B cell (primary cell): ENCODE measurements at regions not wholly inside any gene's neighbourhood (a gene's known extent, or its start where the extent isn't known, plus 50 kb on each side); places are given as distances from the start of the nearest gene placed in this dataset.

Source experiments
- ATAC-seq: fragments of 200-7000 bp; cut with Tn5 transposase; one replicate; pipeline ENCODE4 v1.10.0; 2021; ENCODE audit warnings: low read depth, mild to moderate bottlenecking, moderate number of reproducible peaks, moderate library complexity
- CTCF ChIA-PET: fragments of 350-600 bp; sonication (Branson Sonifier 250); formaldehyde crosslinking; loops from one replicate; lab custom pipeline; 2021; ENCODE audit warnings: antibody characterized with exemption, inconsistent platforms; lab: Charles Lee
- POLR2A ChIA-PET: fragments of 350-600 bp; sonication (Branson Sonifier 250); formaldehyde crosslinking; loops from one replicate; lab custom pipeline; 2021; ENCODE audit warnings: antibody characterized with exemption; lab: Charles Lee
- DNase-seq: peaks from one replicate; pipeline ENCODE4 v3.0.0; 2013
- H2AFZ ChIP-seq: 2 replicates; pipeline ENCODE4 v1.6.1; 2012; ENCODE audit warnings: mild to moderate bottlenecking, low read depth, low read length; ENCODE audit not compliant: insufficient read depth, poor library complexity, severe bottlenecking
- H3K27ac ChIP-seq, 2 donors: 1 replicate in 1 of 2; 2 replicates in 1 of 2; pipeline ENCODE4 v1.5.1; 2012 to 2013; ENCODE audit warnings: low read length in 2 of 2, mild to moderate bottlenecking in 2 of 2, moderate library complexity in 1 of 2
- H3K27me3 ChIP-seq, 4 experiments: fragments of 200-600 bp in 1 of 4; sonication (generic) in 1 of 4; replicated peaks in 1 of 4; 1 replicate in 2 of 4; 2 replicates in 2 of 4; pipeline versions ENCODE4 v1.6.1 to v1.7.0; 2013 to 2016; ENCODE audit warnings: low read length in 3 of 4, mild to moderate bottlenecking in 2 of 4, mixed read lengths in 1 of 4, moderate library complexity in 1 of 4; ENCODE audit not compliant: insufficient read depth in 4 of 4, control insufficient read depth in 3 of 4; ENCODE audit errors: control extremely low read depth in 1 of 4
- H3K36me3 ChIP-seq, 2 experiments: replicated peaks in 1 of 2; 1 replicate in 1 of 2; 2 replicates in 1 of 2; pipeline versions ENCODE4 v1.6.1 to v1.7.1; 2013; ENCODE audit warnings: low read length in 1 of 2; ENCODE audit not compliant: insufficient read depth in 2 of 2, control insufficient read depth in 1 of 2; ENCODE audit errors: control extremely low read depth in 1 of 2, extremely low read depth in 1 of 2
- H3K4me1 ChIP-seq, 2 donors: fragments of 200-600 bp in 1 of 2; sonication (generic) in 1 of 2; 1 replicate in 1 of 2; 2 replicates in 1 of 2; pipeline versions ENCODE4 v1.5.1 to v1.6.1; 2013 to 2017; ENCODE audit warnings: low read length in 2 of 2; ENCODE audit not compliant: control insufficient read depth in 2 of 2, insufficient read depth in 2 of 2
- H3K4me2 ChIP-seq: replicated peaks from 2 replicates; pipeline ENCODE3; 2012; ENCODE audit warnings: mild to moderate bottlenecking, low read depth, low read length; ENCODE audit not compliant: poor library complexity, severe bottlenecking
- H3K4me3 ChIP-seq, 5 experiments: fragments of 200-600 bp in 1 of 5; sonication (generic) in 1 of 5; 1 replicate in 3 of 5; 2 replicates in 2 of 5; pipeline versions ENCODE4 v1.5.1 to v1.7.0; 2011 to 2016; ENCODE audit warnings: low read length in 4 of 5, mild to moderate bottlenecking in 4 of 5, low read depth in 2 of 5, control low read depth in 1 of 5, moderate library complexity in 1 of 5; ENCODE audit not compliant: insufficient read depth in 1 of 5; ENCODE audit errors: control extremely low read depth in 1 of 5, extremely low read depth in 1 of 5
- H3K79me2 ChIP-seq: fragments of 200-600 bp; sonication (generic); one replicate; pipeline ENCODE4 v1.6.0; 2016; ENCODE audit warnings: low read length; ENCODE audit not compliant: control insufficient read depth, insufficient read depth
- H3K9ac ChIP-seq: fragments of 200-600 bp; sonication (generic); 2 replicates; pipeline ENCODE4 v1.6.1; 2017; ENCODE audit warnings: mild to moderate bottlenecking, low read length, moderate library complexity
- H3K9me3 ChIP-seq, 3 donors: one replicate each; pipeline versions ENCODE4 v1.6.1 to v1.7.1; 2013; ENCODE audit warnings: low read length in 2 of 3; ENCODE audit not compliant: control insufficient read depth in 2 of 3, insufficient read depth in 1 of 3; ENCODE audit errors: control extremely low read depth in 1 of 3
- H4K20me1 ChIP-seq: 2 replicates; pipeline ENCODE4 v1.6.0; 2012; ENCODE audit warnings: mild to moderate bottlenecking, low read length; ENCODE audit not compliant: insufficient read depth, control insufficient read depth, poor library complexity, severe bottlenecking
- H3K27ac Mint-ChIP-seq: one replicate; pipeline ENCODE4 v1.8.0; 2021; ENCODE audit warnings: mixed read lengths
- H3K27me3 Mint-ChIP-seq: one replicate; pipeline ENCODE4 v1.8.0; 2021; ENCODE audit warnings: mixed read lengths
- H3K4me1 Mint-ChIP-seq: one replicate; pipeline ENCODE4 v1.8.0; 2021; ENCODE audit warnings: mixed read lengths
- H3K4me3 Mint-ChIP-seq: one replicate; pipeline ENCODE4 v1.8.0; 2021; ENCODE audit warnings: mixed read lengths
- H3K9me3 Mint-ChIP-seq: one replicate; pipeline ENCODE4 v1.8.0; 2022; ENCODE audit warnings: mixed read lengths; ENCODE audit not compliant: insufficient read depth
- EZH2 ChIP-seq: IDR thresholded peaks from 2 replicates; pipeline ENCODE4 v1.6.1; 2012; ENCODE audit warnings: borderline replicate concordance, low read depth, mild to moderate bottlenecking, moderate library complexity, low read length; ENCODE audit not compliant: insufficient read depth, poor library complexity, severe bottlenecking
- WGBS: methylation state at CpG from one replicate; pipeline ENCODE4 v1.1.5; 2013; ENCODE audit warnings: missing lambda C conversion rate; ENCODE audit not compliant: insufficient coverage; 5-methylcytosine and 5-hydroxymethylcytosine counted together
- intact Hi-C: fragments of 100-400 bp; cut with micrococcal nuclease; formaldehyde crosslinking; loops from one replicate; pipeline ENCODE4 v1.10.0; 2022
- TF ChIP-seq, protein P1 (sequence below): fragments of 200-600 bp; IDR thresholded peaks from one replicate; pipeline ENCODE4 v1.8.0; 2022; ENCODE audit warnings: antibody characterized with exemption, mild to moderate bottlenecking

DNA sequence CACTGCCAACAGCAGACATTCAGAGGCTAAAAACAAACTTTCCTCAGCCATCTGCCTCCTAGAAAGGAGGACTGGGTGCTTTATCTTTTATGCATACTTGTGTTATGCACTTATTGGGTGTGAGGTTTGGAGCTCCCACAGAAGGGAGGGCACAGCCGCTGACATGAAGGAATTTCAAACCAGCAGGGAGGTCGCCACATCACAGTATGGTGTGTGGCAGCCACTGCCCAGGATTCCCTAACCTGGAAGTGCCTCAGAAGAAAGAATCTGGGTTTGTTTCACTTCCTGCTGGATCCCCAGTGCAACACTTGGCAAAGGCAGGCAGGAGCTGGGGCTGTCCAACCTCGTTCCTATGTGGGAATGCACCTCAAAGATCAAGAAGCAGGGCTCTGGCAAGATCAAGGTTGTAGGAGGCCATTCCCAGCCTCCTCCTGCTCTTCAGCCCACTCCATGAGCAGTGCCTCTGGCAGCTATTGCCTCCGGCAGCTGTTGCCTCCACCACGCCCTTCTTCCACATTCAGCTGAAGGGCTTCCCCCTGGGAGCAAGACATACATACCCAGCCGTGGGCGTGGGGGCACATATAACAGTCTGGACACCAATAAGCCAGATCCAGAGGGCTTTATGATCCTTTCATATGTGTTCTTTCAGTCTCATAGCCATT is 109.0 kb upstream of the MAMLD1 start:
- no peaks in the 10 kb centered on the region for H3K79me2 ChIP-seq
- intact Hi-C loops: no loop called here
- Mint-ChIP-seq H3K4me1 (no peaks in the 10 kb centered on the region), H3K9me3 (no peaks in the 10 kb centered on the region), H3K27me3 (no peaks in the 10 kb centered on the region), H3K4me3 (no peak overlapping the region), H3K27ac (no peak overlapping the region)
- ATAC-seq (no peak), DNase-seq (no peak)
- H3K9me3 ChIP-seq: no peaks in the 10 kb centered on the region
- no peak overlapping the region for H2AFZ ChIP-seq
- H3K4me2 ChIP-seq: no peak overlapping the region
- POLR2A ChIA-PET: no interaction called here
- WGBS: 87% methylated on average over 3 of the region's 7 CpGs
- TF ChIP-seq, protein P1, sequence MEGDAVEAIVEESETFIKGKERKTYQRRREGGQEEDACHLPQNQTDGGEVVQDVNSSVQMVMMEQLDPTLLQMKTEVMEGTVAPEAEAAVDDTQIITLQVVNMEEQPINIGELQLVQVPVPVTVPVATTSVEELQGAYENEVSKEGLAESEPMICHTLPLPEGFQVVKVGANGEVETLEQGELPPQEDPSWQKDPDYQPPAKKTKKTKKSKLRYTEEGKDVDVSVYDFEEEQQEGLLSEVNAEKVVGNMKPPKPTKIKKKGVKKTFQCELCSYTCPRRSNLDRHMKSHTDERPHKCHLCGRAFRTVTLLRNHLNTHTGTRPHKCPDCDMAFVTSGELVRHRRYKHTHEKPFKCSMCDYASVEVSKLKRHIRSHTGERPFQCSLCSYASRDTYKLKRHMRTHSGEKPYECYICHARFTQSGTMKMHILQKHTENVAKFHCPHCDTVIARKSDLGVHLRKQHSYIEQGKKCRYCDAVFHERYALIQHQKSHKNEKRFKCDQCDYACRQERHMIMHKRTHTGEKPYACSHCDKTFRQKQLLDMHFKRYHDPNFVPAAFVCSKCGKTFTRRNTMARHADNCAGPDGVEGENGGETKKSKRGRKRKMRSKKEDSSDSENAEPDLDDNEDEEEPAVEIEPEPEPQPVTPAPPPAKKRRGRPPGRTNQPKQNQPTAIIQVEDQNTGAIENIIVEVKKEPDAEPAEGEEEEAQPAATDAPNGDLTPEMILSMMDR: no peak
- TF ChIP-seq EZH2: no peak
- H3K27me3 ChIP-seq: no peaks in the 10 kb centered on the region
- no peaks in the 10 kb centered on the region for H3K4me1 ChIP-seq
- H3K36me3 ChIP-seq: no peaks in the 10 kb centered on the region
- H4K20me1 ChIP-seq: no peaks in the 10 kb centered on the region
- no peak overlapping the region for H3K4me3 ChIP-seq
- CTCF ChIA-PET: no interaction called here
- no peak overlapping the region for H3K9ac ChIP-seq
- no peak overlapping the region for H3K27ac ChIP-seq

DNA sequence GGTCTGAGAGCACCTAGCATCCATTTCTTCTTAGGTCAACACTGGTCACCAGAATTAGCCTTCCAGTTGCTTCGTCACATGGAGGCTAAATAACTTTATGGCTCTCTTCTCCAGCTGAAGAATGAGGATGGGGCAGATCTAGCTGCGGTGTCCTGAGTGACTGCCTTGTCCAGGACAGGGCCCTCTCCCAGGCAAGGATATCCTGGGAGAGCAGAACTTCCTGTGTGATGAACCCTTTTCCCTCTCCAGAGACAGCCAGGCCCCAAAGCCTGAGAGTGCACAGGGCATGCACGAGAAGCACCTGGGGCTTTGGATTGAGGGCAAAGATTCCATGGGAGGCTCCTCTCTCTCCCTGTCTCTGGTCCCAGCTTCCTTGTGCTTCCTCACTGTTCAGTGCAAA is 108.2 kb upstream of the MAMLD1 start:
- ATAC-seq (no peak), DNase-seq (no peak)
- H3K9me3 ChIP-seq: no peaks in the 10 kb centered on the region
- Mint-ChIP-seq H3K4me1 (no peaks in the 10 kb centered on the region), H3K9me3 (no peaks in the 10 kb centered on the region), H3K4me3 (no peak overlapping the region), H3K27me3 (no peaks in the 10 kb centered on the region), H3K27ac (no peak overlapping the region)
- H3K9ac ChIP-seq: no peak overlapping the region
- no peaks in the 10 kb centered on the region for H3K4me1 ChIP-seq
- ChIA-PET CTCF (no interaction called here), POLR2A (no interaction called here)
- no peaks in the 10 kb centered on the region for H3K36me3 ChIP-seq
- WGBS: 86% methylated on average over 1 of the region's 3 CpGs
- H3K4me3 ChIP-seq: no peak overlapping the region
- H3K27me3 ChIP-seq: no peaks in the 10 kb centered on the region
- H3K79me2 ChIP-seq: no peaks in the 10 kb centered on the region
- no peaks in the 10 kb centered on the region for H4K20me1 ChIP-seq
- intact Hi-C loops: no loop called here
- no peak overlapping the region for H2AFZ ChIP-seq
- H3K27ac ChIP-seq: no peak overlapping the region
- TF ChIP-seq, protein P1: no peak
- no peak for TF ChIP-seq EZH2
- H3K4me2 ChIP-seq: no peak overlapping the region
